NCI-H1417 treated with DMSO at 0.1 percent for 48 hours (cell line): ENCODE measurements at regions not wholly inside any gene's neighbourhood (a gene's known extent, or its start where the extent isn't known, plus 50 kb on each side); places are given as distances from the start of the nearest gene placed in this dataset.
"Not testable (repeated sequence)": the region's sequence is repeated elsewhere in the genome, so short reads cannot be mapped to it uniquely, and the experiment has no call there.

Experiments
- DNase-seq: peaks from one replicate; lab custom pipeline; 2025; lab: John Stamatoyannopoulos, UW

DNA sequence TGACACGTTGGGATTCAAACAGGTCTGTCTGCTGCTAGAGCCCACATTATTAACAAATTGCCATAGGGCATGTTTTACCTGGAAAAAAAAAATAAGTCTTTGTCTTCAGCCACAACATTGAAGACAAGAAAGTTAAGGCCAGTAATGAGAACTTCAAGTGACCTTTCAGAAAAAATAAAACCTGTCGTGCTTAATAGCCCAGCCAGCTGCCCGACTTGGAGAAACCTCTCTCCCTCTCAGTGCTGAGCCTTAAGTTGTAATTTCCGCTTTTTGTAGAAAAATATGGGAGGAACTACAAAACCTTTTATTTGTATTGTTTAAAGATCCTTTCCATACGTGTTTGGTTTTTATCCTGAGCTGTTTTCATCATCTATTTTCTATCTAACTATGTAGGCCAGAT lies 454.3 kb upstream of the SLITRK6 start:
- DNase-seq, result not testable (repeated sequence)

DNA sequence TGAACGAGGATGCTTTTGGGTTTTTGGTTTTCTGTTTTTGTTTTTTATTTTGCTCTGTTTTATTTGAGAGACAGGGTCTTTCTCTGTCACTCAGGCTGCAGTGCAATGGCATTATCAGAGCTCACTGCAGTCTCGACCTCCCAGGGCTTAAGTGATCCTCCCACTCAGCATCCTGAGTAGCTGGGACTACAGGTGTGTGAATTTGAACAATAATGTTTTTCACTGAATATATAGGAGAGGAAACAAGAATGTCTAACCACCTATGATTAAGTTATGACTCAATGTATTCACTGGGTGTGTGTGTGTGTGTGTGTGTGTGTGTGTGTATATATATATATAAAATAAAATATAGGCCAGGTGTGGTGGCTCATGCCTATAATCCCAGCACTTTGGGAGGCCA lies 456.6 kb upstream of the SLITRK6 start:
- not testable (repeated sequence) for DNase-seq

DNA sequence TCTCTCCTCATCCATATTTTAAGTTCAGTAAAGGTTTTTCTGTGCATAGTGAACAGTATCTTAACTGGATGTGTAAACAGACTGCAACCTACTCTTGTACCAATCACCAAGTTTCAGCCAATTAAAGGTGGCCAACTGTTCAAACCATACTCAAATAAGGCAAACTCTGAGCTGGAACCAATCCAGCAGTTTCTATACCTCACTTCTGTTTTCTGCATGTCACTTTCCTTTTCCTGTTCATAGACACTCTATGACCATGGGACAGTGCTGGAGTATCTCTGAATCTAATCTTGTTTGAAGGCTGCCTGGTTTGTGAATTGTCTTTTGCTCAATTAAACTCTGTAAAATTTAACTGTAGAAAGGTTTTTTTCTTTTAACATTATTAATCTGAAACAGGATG lies 470.3 kb upstream of the SLITRK6 start:
- no peak for DNase-seq

DNA sequence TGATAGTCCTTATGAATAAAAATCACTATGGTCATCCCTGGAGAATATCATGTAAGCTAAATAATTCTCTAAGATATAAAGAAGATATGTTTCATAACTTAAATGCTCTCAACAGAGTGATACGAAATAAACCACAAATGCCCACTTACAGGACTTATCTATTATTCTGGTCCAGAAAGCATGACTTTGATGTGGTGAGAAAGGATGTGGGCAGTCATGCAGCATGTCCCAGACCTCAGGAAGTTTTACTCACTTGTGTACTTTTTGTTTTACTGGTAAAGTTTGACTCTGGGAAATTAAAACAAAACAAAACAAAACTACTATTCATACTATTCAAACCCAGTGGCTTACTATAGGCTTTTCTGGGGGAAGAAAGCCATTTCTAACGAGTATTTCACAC lies 483.2 kb upstream of the SLITRK6 start:
- DNase-seq, result no peak

DNA sequence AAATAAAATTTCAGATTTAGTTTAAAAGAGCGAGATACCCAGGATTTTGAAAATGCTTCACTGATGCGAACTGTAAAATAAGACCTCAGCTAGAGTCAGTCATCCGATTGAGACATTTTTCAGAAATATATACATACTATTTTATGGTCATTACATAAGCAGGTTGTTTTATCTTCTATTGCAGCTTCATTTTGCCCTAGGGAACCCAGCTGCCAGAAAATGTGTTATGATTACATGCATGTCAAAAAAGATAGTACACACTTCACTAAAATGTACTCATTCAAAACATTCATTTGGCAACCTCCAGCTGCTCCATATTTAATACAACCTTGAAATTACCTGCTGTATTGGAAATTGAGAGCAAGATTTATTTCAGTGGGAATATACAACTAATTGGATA lies 483.8 kb upstream of the SLITRK6 start:
- no peak for DNase-seq

DNA sequence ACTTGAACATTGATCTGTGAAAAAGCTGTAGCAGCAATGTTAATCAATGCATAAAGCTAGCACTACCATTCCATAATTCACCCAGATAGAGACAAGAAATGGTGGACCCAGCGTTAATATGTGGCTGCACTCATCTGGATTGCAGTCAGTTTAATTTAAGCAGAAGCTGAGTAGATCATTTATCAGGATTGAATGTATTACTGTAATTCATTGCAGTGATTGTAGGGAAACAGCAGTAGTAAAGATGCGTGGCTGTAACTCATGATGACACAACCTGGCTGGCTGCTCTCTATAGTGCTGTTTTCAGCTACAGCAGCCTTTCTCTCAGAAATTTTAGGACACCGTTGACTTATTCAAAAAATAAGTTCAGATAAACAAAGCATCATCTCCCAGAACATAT lies 499.5 kb upstream of the SLITRK6 start:
- no peak for DNase-seq

DNA sequence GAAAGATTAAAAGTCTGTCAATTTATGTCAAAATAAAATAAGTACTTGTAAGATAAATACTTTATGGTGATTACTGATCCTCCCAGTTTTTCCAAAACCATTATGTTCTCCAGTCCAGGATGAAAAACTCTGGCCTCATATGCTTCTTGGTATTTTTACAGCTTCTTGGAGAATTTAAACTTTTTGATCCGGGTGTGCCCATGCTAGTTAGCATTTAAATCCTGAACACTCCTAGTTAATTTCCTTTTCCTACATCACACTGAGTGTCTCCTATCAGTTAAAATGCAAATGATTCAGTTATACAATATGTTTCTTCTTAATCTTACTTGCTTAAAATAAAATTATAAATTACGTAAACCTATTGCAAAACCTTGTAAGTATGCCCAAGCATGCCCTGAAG lies 499.9 kb upstream of the SLITRK6 start:
- DNase-seq, result no peak

DNA sequence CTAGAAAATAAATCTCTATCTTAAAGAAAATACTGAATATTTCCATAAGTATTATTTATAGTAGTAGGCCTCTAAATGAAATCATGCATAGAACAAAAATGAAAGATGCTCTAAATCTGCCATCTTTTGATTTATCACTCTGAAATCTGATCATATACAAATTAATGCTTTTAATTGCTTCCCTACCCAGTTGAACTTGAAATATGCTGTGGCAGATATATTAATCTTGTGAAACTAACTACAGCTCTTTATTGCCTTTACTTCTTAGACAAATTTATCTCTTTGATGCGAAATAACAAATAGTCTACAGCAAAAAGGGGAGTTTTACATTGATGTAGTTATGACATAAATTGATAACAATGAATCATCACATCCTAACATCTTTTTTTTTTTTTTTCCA lies 510.7 kb upstream of the SLITRK6 start:
- no peak for DNase-seq

DNA sequence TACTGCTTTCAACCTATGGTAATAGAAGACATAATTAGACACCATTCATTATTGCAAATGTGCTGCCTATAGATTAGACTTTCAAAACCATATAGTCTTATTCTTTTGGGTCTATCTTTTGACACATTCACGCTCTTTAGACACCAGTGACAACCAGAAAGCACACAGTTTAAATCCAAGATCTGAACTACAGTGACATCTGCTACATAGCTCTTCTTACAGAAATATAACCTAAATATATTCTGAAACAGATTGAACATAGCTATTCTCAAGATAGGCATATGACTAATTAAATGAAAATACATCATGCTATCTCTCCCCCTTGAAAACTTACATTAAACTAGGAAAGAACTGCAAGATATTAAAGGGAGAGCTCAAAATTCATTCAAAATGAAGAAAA lies 514.2 kb upstream of the SLITRK6 start:
- DNase-seq, result no peak

DNA sequence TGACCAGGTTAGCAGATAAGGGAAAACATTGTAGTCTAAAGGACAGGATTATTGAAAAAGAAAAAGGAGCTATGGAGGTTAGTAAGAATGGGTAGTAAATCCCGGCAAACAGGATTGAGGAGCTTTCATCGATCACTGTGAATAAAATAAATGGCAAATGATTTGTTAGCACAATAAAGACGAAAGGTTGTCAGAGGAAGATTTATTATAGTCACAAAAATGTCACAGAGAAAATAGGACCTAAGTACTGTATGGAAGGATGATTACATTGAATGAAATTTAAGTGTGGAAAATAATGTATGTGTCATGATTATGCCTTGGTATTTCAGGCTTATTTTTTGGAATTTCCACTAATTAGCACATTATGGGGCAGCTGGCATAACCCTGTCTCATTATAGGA lies 519.2 kb upstream of the SLITRK6 start:
- DNase-seq, result no peak

DNA sequence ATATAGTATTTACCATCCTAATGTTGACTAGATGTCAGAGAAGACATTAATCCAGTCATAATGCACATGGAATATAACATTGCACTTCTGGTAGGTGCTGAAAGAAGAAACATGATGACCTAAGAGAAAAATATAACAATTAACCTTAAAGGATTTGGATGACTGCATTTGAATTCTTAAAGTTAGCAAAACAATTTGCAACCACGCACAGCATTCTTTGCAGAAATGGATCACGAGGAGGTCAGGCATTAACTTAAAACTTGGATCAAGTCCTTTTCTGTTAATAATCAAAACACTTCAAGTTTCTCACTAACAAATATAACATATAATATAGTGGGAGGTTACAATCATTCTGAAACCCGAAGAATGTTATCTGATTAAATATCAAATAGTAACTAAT lies 525.0 kb upstream of the SLITRK6 start:
- DNase-seq, result no peak

DNA sequence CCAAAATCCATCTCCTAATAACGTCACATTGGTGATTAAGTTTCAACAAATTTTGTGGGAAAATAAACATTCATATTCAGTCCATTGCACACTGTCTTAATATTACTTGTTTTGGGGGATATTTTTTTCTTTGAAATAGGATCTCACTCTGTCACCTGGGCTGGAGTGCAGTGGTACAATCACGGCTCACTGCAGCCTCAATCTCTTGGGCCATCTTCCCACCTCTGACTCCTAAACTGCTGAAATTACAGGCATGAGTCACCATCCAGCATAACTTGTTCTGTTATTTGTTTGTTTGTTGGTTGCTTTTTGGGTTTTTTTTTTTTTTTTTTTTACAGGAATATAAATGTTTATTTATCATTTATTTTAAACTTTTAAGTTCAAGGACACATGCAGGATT lies 556.1 kb upstream of the SLITRK6 start:
- no peak for DNase-seq

DNA sequence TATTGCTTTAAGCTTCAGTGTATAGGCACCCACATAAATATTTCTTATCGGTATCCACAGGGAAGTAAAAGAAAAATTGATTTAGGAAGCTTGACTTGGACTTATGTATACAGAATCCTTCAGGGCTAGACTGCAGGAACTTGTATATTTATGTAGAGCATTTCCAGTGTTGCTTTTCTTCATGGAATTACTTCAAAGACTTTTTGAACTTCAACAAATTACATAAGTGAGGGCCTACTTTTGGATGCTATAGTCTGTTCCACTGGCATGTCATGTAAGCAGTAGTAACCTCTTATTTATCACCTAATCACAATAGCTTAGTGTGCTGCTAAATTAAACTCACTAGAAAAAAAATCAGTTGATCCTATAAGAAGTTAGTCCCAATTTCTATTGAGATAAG lies 557.9 kb upstream of the SLITRK6 start:
- DNase-seq, result no peak

DNA sequence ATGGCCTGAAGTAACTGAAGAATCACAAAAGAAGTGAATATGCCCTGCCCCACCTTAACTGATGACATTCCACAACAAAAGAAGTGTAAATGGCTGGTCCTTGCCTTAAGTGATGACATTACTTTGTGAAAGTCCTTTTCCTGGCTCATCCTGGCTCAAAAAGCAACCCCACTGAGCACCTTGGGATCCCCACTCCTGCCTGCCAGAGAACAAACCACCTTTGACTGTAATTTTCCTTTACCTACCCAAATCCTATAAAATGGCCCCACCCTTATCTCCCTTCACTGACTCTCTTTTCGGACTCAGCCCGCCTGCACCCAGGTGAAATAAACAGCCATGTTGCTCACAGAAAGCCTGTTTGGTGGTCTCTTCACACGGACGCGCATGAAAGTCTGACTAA lies 564.5 kb upstream of the SLITRK6 start:
- not testable (repeated sequence) for DNase-seq

DNA sequence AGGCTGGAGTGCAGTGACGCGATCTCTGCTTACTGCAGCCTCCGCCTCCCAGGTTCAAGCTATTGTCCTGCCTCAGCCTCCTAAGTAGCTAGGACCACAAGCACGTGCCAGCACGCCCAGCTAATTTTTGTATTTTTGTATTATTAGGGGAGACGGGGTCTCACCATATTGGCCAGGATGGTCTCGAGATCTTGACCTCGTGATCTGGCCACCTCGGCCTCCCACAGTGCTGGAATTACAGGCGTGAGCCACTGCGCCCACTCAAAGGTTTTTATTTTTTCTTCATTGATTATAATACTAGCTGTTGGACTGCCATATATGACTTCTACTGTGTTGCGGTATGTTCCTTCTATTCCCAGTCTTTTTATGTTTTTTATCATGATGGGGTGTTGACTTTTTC lies 569.7 kb upstream of the SLITRK6 start:
- no peak for DNase-seq

DNA sequence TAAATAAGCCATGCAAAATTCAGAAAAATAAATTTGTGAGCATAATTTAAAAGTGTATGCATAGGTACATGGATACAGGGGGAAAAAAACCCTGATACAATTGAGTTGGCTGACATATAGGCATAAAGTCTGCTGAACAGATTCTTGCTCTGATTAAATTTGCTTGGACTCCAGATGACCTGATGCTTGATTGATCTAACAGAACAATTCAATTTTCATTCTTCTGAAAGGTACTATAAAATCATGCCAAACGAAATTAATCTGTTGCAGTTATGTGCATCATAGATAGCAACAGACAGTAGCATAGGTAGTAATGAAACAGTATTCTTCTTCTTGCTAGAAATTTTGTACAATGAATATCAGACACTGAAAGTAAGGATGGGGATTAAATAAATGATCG lies 578.2 kb upstream of the SLITRK6 start:
- DNase-seq, result no peak

DNA sequence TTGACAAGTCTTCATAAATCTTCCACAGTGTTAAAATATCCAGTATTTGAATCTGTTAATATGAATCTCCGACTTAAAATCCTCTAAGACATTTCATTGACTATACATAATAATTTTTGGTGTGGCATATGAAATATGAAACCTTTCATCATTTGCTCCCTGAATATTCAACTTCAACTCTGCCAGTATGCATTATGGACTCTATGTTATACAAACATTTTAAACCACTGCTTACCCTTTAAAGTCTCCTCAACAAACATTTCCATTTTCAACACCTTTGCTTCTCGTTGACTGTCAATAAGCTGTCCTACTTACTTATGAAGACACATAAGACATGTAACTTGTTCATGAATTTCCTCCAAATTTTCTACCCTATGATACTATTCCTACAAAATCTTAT lies 579.4 kb upstream of the SLITRK6 start:
- DNase-seq, result no peak

DNA sequence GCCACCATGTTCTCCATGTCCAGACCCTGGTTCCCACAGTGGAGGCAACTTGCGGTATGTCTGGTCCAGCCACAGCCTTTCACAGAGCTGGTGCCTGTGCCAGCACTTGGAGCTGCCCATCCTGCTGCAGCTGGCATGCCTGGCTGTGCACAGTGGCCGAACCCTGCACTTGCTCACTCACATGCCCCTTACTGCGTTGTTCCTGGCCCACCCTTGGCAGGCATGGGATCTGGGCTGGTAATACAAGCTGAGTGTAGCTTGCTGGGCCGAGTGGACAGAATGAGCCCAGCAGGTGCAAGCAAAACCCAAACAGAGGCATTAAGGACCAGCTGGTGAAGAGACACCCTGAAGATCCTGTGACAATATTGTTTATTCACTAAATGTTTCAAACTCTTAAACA lies 583.9 kb upstream of the SLITRK6 start:
- DNase-seq, result peak; percentile 39

DNA sequence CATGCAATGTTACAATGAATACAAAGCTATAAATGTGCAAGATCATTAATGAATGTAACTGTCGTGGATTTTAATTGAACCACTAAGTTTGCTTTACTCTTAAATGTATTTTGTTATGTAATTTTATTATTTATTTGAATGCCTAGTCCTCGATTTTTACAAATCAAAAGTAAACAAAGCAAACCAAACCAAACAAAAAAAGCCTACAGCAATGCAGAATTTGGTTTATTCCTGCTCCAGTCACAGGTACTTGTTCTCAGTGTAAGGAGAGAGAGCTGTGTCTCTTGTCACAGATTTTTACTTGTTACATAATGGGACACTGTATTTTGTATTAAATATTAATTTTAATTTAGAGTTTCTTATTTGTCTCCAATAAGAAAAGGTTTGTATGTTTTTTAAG lies 584.3 kb upstream of the SLITRK6 start:
- DNase-seq, result no peak

DNA sequence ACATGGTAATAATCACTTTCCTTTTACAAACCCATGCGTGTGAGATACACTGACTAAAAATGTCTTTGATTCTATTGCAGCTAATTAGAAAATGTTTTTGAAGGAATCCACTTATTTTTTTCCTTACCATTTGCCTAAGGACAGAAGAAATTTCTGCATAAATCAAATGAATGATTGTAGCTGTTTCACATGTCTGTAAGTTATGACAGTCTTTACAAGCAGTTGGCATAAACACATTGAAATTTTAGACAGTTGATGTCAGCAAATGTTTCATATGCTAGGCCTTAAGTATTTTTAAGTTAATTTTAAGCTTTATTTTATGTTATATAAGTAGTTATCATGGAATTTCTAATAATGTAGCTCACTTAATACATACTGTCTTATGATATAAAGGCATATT lies 598.4 kb upstream of the SLITRK6 start:
- no peak for DNase-seq

DNA sequence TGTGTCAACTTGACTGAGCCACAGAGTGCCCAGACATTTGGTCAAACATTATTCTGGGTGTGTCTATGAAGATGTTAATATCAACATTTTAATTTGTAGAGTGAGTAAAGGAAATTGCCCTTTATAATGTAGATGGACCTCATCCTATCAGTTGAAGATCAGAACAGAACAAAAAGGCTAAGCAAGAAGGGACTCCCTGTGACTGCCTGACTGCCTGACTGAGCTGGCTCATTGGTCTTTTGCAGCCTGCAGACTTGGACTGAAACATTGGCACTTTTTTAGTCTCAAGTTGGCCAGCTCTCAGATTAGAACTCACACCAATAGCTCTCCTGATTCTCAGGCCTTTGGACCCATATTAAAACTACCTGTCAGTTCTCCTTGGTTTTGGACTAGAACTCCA lies 600.4 kb upstream of the SLITRK6 start:
- DNase-seq, result no peak

DNA sequence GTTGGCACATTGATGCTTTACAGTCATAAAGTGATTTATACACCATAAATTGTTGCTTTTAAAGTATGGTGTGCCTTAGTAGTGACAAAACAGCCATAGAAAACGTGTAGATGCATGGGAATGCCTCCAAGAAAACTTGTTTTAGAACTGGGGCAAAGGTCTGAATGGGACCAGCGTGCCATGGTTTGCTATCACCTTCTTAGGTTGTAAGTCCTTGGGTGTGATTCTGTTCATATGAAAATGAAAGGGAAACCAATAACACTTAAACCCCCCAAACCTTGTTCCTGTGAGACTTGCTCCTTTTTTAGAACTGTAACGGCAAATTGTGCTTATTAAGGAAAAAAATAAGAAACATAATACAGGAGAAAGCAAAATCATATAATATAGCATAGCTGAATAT lies 603.3 kb upstream of the SLITRK6 start:
- no peak for DNase-seq

DNA sequence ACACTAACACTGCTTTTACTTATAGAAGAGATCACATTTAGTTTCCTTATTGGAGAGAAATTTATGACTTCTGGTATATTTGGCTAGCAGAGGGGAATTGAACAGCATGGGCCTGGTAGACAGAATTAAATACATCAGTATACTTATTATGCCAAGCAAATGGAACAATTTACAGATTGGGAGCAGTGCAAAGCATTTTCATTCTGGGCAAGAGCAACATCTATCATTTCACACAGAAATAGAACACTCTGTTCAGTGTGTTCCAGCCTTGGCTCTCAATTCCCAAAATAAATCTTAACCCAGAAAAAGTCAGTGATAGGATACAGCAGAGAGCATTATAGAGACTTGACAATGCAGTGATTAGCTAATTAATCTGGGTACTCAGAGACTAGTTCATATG lies 604.0 kb upstream of the SLITRK6 start:
- DNase-seq, result no peak

DNA sequence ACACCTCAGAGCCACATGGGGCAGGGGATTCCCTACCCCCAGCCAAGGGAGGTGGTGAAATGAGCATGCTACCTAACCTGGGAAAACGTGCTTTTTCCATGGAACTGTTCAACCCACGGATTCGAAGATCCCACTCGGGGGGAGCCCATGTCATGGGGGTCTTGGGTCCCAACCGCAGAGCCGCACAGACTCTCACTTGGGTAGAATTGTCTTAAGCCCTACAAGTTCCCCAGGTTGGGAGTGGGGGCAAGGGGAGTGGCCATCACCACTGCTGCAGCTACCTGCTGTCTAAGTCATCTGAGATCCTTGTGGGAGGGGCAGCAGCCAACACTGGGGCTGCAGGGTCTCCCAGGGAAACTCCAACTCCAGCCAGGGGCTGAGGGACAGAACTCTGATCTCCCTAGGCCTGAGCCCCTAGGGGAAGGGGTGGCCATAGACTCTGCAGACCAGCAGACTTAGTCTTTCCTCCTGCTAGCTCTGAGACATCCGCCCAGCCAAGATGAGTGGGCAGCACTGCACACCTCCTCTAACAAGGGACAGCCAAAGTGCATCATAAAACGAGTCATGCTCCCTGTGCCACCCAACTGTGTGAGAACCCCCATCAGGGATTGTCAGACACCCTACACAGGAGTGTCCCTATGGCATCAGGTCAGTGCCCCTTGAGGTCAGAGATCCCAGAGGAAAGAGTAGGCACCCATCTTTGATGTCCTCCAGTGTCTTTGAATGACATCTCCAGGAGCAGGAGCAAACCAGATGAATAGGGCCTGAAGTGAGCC lies 610.4 kb upstream of the SLITRK6 start:
- no peak for DNase-seq
